Uterus (tissue), 2 donors: ENCODE measurements at regions not wholly inside any gene's neighbourhood (a gene's known extent, or its start where the extent isn't known, plus 50 kb on each side); places are given as distances from the start of the nearest gene placed in this dataset.

ENCODE experiments used
- POLR2A ChIP-seq, 2 donors: fragments of 450-650 bp; IDR thresholded peaks; one replicate each; pipeline ENCODE4 v1.6.1; 2016; ENCODE audit warnings: antibody characterized with exemption in 2 of 2, mild to moderate bottlenecking in 1 of 2, moderate library complexity in 1 of 2
- TF ChIP-seq, protein P1 (sequence below), 4 experiments: fragments of 200-600 bp in 2 of 4; fragments of 450-650 bp in 2 of 4; sonication (generic) in 2 of 4; IDR thresholded peaks; one replicate each; pipeline ENCODE4 v1.5.1; 2016 to 2019; ENCODE audit warnings: antibody characterized with exemption in 4 of 4, mild to moderate bottlenecking in 2 of 4, moderate library complexity in 1 of 4

DNA sequence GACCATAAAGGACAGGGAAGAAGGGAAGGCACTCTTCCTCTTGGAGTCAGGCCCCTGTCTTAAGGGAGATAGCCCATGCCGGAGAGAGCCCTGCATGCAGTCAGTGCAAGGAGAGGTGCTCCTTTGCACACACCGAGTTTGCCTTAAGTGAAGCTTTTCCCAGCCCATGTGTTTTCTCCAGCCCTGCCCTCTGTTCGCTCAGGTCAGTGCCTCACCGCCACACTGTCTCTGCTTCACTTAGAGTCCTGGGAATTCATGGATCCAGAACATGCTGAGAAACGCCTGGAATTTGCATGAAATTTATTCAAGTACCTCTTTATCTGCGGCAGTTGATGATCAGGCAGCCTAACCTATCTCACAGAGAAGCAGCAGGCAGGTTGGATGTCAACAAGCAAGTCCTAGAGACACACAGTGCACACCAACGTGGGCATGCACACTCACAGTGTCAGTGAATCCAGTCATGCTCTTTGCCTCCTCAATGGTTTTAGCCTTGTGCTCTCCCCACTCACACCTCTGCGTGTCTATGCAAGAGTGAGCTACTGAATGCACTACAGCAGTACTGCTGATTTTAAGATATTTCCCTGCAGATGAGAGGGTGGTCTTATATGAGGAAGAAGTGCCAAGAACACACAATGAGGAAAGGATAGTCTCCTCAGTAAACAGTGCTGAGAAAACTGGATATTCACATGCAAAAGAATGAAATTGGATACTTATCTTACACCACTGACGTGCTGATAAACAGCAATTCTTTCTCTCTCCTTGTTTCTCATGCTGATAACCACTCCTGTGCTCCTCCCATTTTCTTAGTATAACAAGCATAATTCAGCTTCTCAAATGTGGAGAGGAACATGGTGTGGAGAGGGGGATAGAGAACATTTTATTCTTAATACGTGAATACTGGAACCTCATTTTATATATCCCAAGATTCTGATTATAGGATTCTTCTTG lies 295.1 kb upstream of the CDYL start:
- TF ChIP-seq, protein P1, sequence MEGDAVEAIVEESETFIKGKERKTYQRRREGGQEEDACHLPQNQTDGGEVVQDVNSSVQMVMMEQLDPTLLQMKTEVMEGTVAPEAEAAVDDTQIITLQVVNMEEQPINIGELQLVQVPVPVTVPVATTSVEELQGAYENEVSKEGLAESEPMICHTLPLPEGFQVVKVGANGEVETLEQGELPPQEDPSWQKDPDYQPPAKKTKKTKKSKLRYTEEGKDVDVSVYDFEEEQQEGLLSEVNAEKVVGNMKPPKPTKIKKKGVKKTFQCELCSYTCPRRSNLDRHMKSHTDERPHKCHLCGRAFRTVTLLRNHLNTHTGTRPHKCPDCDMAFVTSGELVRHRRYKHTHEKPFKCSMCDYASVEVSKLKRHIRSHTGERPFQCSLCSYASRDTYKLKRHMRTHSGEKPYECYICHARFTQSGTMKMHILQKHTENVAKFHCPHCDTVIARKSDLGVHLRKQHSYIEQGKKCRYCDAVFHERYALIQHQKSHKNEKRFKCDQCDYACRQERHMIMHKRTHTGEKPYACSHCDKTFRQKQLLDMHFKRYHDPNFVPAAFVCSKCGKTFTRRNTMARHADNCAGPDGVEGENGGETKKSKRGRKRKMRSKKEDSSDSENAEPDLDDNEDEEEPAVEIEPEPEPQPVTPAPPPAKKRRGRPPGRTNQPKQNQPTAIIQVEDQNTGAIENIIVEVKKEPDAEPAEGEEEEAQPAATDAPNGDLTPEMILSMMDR (IDR thresholded peaks at IDR 0.05): no peak
- TF ChIP-seq POLR2A (IDR thresholded peaks at IDR 0.05): no peak
